Left lung (tissue), 4 donors: ENCODE measurements at regions not wholly inside any gene's neighbourhood (a gene's known extent, or its start where the extent isn't known, plus 50 kb on each side); places are given as distances from the start of the nearest gene placed in this dataset.

Source experiments
- ATAC-seq: fragments of 200-7000 bp; cut with Tn5 transposase; one replicate; pipeline ENCODE4 v1.9.1; 2020; ENCODE audit warnings: moderate library complexity
- DNase-seq, 4 donors: peaks; one replicate each; pipeline ENCODE4 v3.0.0-alpha.2; 2013 to 2020
- H3K27ac ChIP-seq, 2 donors: fragments of 200-600 bp; sonication (generic) in 1 of 2; one replicate each; pipeline versions ENCODE4 v1.5.0 to v1.8.0; 2020 to 2021
- H3K27me3 ChIP-seq, 2 donors: fragments of 200-600 bp; sonication (generic) in 1 of 2; one replicate each; pipeline versions ENCODE4 v1.5.0 to v1.8.0; 2020 to 2021
- H3K36me3 ChIP-seq, 2 donors: fragments of 200-600 bp; sonication (generic) in 1 of 2; one replicate each; pipeline versions ENCODE4 v1.5.0 to v1.8.0; 2020 to 2021
- H3K4me1 ChIP-seq, 2 donors: fragments of 200-600 bp; one replicate each; pipeline ENCODE4 v1.8.0; 2021
- H3K4me3 ChIP-seq, 2 donors: fragments of 200-600 bp; sonication (generic) in 1 of 2; one replicate each; pipeline versions ENCODE4 v1.5.0 to v1.8.0; 2020 to 2021; ENCODE audit warnings: mild to moderate bottlenecking in 1 of 2
- H3K9me3 ChIP-seq, 2 donors: fragments of 200-600 bp; sonication (generic) in 1 of 2; one replicate each; pipeline versions ENCODE4 v1.5.0 to v1.8.0; 2020 to 2021
- CTCF ChIP-seq, 2 donors: fragments of 200-600 bp; sonication (generic) in 1 of 2; IDR thresholded peaks; one replicate each; pipeline versions ENCODE4 v1.5.0 to v1.8.0; 2021; ENCODE audit warnings: antibody characterized with exemption in 2 of 2
- intact Hi-C, 2 donors: fragments of 100-400 bp; cut with DNase I; formaldehyde crosslinking; loops; one replicate each; pipeline versions ENCODE4 v1.11.2 to v1.14.2; 2022
- donor health status: DM: no; HTN: yes; CAD: no.
- donor health status: DM: no; HTN: no; CAD: no.

GRCh38 chr7:131061158-131061557, 266.5 kb upstream of the MKLN1 start:
- no peaks in the 10 kb centered on the region for H3K36me3 ChIP-seq
- H3K4me1 ChIP-seq: peaks cover 13 to 35% of the 10 kb centered on the region in 2 donors
- no peak for TF ChIP-seq CTCF (IDR thresholded peaks at IDR 0.05)
- no peak overlapping the region for H3K27ac ChIP-seq
- no peak overlapping the region for H3K4me3 ChIP-seq
- no peaks in the 10 kb centered on the region for H3K27me3 ChIP-seq
- no peak for ATAC-seq
- H3K9me3 ChIP-seq: no peaks in the 10 kb centered on the region
- no peak for DNase-seq
- intact Hi-C loops: loop anchor here in 1 of 2 donors (10.0 kb wide), 1 partner anchor 244 kb away; no protein-coding TSS in a partner anchor

GRCh38 chr7:131061818-131062217, 265.9 kb upstream of the MKLN1 start:
- H3K27me3 ChIP-seq: no peaks in the 10 kb centered on the region
- no peak for TF ChIP-seq CTCF (IDR thresholded peaks at IDR 0.05)

DNA sequence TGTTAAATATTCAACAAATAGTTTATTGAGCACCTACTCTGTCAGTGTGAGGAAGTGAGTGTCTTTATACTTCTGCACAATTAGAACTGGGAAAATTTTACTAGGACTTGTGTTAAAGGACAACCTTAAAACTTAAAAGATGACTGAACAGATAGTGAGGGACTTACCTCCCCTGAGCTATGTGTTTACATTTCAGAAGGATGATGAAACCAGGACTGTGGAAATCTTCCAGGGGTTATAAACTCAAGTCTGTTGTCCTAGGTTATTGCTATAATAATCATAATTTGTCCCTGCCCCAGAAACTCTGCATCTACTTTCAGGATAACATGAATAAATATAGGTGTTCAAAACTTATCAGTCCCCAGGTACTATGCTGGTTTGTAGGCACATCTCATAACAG, 261.0 kb upstream of the MKLN1 start:
- H3K27ac ChIP-seq: no peak overlapping the region
- ATAC-seq: no peak

More at GRCh38 chr7:131061818-131062217, 265.9 kb upstream of the MKLN1 start:
- intact Hi-C loops: loop anchor here in 1 of 2 donors (10.0 kb wide), 1 partner anchor 243 kb away; no protein-coding TSS in a partner anchor
- Histone ChIP-seq H3K9me3 (no peaks in the 10 kb centered on the region), H3K36me3 (no peaks in the 10 kb centered on the region), H3K27ac (no peak overlapping the region), H3K4me1 (peaks cover 7 to 34% of the 10 kb centered on the region in 2 donors), H3K4me3 (no peak overlapping the region)
- no peak for DNase-seq
- ATAC-seq: peak; percentile 12

GRCh38 chr7:131067220-131067619, 260.5 kb upstream of the MKLN1 start:
- Histone ChIP-seq H3K27me3 (no peaks in the 10 kb centered on the region), H3K4me1 (peaks cover 2 to 50% of the 10 kb centered on the region in 2 donors), H3K9me3 (no peaks in the 10 kb centered on the region), H3K36me3 (no peaks in the 10 kb centered on the region), H3K4me3 (no peak overlapping the region), H3K27ac (peak overlapping the region in 1 of 2 donors; percentile 13)
- intact Hi-C loops: loop anchor here in 1 of 2 donors (10.0 kb wide), 1 partner anchor 238 kb away; no protein-coding TSS in a partner anchor
- TF ChIP-seq CTCF (IDR thresholded peaks at IDR 0.05): no peak
- DNase-seq (no peak), ATAC-seq (no peak)

More for the DNA sequence above, 261.0 kb upstream of the MKLN1 start:
- no peak for DNase-seq
- Histone ChIP-seq H3K4me3 (no peak overlapping the region), H3K27me3 (no peaks in the 10 kb centered on the region), H3K4me1 (peaks cover 5 to 49% of the 10 kb centered on the region in 2 donors), H3K36me3 (no peaks in the 10 kb centered on the region), H3K9me3 (no peaks in the 10 kb centered on the region)
- TF ChIP-seq CTCF (IDR thresholded peaks at IDR 0.05): no peak
- intact Hi-C loops: loop anchor here in 1 of 2 donors (10.0 kb wide), 1 partner anchor 238 kb away; no protein-coding TSS in a partner anchor

GRCh38 chr7:131068604-131069021, 259.1 kb upstream of the MKLN1 start:
- H3K4me3 ChIP-seq: no peak overlapping the region
- no peaks in the 10 kb centered on the region for H3K9me3 ChIP-seq
- ATAC-seq: peak; percentile 14
- peaks cover 10 to 63% of the 10 kb centered on the region in 2 donors for H3K4me1 ChIP-seq
- no peaks in the 10 kb centered on the region for H3K36me3 ChIP-seq
- no peak for TF ChIP-seq CTCF (IDR thresholded peaks at IDR 0.05)
- no peak for DNase-seq
- H3K27ac ChIP-seq: peak overlapping the region in 1 of 2 donors; percentile 39
- intact Hi-C loops: loop anchor here in 1 of 2 donors (10.0 kb wide), 1 partner anchor 236 kb away; no protein-coding TSS in a partner anchor
- no peaks in the 10 kb centered on the region for H3K27me3 ChIP-seq
